A673 (cell line): ENCODE measurements at regions not wholly inside any gene's neighbourhood (a gene's known extent, or its start where the extent isn't known, plus 50 kb on each side); places are given as distances from the start of the nearest gene placed in this dataset.

ENCODE experiments used
- CTCF ChIP-seq: fragments of 300-800, 200-600 bp; sonication (generic); conservative IDR thresholded peaks from 2 replicates; pipeline ENCODE4 v1.5.1; 2017; ENCODE audit warnings: low read depth, mild to moderate bottlenecking, antibody characterized with exemption, low read length, moderate library complexity, mixed read lengths
- EZH2 ChIP-seq: fragments of 200-600 bp; sonication (generic); IDR thresholded peaks from 2 replicates; pipeline ENCODE4 v1.6.1; 2017; ENCODE audit warnings: borderline replicate concordance, low read depth, mild to moderate bottlenecking, mixed read lengths, antibody characterized with exemption, low read length; ENCODE audit not compliant: poor library complexity, severe bottlenecking

- TF ChIP-seq CTCF (no peak), EZH2 (no peak)
Measured at GRCh38 chr1:178644308-178645120, 80.5 kb upstream of the RALGPS2 start.
